HG03135 (cell line): ENCODE measurements at regions not wholly inside any gene's neighbourhood (a gene's known extent, or its start where the extent isn't known, plus 50 kb on each side); places are given as distances from the start of the nearest gene placed in this dataset.

ENCODE experiments used
- ATAC-seq: cut with Tn5 transposase; IDR thresholded peaks from one replicate; pipeline ENCODE4 v1.9.1; 2021; ENCODE audit warnings: mild to moderate bottlenecking, moderate library complexity; ENCODE audit not compliant: unreplicated experiment

DNA sequence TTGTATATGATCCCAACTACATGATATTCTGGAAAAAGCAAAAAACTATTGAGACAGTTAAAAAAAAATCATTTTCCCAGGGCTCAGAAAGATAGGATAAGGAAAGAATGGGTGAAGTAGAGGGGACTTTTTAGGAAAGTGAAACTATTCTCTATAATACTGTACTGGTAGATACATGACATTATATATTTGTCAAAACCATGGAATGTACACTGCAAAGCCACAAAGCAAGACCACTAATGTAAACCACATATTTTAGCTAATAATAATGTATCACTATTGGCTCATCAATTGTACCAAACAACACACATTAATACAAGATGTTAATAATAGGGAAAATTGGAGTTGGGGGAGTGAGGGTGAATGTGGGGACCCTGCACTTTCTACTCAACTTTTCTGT, 182.6 kb downstream of the EFNB2 start:
- no peak for ATAC-seq

DNA sequence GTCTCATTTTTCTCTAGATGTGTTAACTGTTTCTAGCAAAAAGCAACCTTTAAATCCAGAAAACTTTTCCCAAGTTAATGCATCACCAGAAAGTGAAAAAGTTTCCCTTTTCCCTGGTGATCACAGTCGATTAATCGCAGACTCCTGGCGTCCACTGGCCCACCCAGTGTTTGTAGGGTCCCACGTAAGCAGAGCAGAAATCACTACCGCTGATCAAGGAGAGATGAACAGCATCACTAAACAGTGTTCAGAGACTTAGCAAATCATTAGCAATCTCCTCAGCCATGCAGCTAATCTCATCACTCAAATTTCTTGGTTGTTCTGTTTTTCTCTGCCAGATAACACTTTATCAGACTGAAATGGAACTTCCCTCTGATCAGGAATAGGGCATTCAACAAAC, 184.2 kb downstream of the EFNB2 start:
- ATAC-seq = no peak

GRCh38 chr13:106350208-106350607, 185.3 kb downstream of the EFNB2 start:
- ATAC-seq = no peak

DNA sequence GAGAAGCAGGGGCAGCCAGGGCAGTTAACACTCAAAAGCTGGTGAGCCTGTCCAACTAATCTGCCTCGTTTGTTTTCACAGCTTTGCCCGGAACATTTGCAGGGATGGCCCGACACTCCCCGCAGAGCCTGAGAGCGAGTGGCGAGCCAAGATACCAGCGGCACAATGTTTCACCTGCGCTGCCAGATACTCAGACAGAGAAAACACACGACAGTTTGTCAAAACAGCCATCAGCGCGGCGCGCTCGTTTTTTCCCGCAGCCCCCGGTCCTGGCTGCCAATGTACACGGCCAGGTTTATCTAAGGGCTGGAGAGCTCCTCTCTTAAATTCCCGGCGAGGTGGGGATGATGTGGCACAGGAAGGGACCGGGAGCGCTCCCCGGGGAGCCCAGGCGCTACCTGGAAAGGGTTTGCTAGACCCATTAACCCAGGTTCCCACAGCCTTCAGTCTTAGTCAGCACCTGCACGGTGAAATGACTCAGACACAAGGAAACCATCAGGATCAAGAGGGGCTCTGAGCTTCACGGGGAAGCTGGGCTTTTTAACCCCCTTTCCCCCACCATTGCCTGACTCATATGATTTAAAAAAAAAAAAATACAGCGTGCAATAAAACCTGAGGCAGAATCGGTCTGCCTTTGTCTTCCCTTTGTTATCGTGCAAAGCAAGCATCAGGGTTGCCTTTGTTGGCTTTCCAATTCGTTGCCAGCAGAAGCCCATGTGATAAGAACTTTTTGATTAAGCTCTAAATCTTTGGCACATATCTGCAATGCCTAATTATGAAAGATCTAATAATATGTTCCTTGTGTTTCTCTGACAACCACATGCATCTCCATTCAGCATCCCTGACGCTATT, 186.2 kb downstream of the EFNB2 start:
- ATAC-seq = no peak

GRCh38 chr13:106348075-106348840, 187.2 kb downstream of the EFNB2 start:
- ATAC-seq = no peak

DNA sequence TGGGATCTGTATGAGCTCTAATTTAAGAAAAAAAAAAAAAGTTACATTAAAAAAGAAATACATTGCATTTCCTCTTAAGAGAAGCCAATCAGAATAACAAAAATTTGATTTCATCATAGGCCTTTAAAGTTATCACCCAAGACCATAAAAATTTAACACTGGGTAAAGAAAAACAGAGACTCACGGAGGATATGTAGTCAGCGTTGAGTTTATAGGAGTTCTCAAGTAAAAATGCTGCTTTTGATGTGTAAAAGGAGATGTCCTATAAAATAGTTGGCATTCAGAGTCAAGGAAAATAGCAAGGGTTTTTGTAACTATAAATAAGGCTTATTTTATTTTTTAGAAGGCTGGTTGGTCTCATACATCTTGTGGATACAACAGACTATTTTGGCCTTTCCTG, 191.1 kb downstream of the EFNB2 start:
- no peak for ATAC-seq

- no peak for ATAC-seq
These were observed 191.6 kb downstream of the EFNB2 start for GRCh38 chr13:106343836-106344235.

DNA sequence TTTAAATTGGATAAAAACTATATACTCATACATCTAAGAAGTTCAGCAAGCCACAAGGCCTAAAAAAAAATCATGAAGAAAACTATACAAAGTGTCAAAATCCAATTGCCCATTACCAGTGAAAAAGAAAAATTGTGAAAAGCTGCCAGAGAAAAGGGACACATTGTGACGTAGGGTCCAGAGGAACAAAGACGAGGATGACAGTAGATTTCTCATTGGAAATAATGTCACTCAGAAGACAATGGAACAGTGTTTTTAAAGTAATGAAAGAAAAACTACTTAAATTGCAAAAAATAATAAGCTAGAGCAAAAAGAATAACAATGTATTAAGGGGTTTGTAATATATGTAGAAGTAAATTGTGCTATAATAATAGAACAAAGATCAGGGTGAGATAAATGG, 195.2 kb downstream of the EFNB2 start:
- no peak for ATAC-seq

- no peak for ATAC-seq
These were observed 198.2 kb downstream of the EFNB2 start for GRCh38 chr13:106337096-106337850.

- ATAC-seq = no peak
These were observed 198.8 kb downstream of the EFNB2 start for GRCh38 chr13:106336668-106337067.

- no peak for ATAC-seq
These were observed 202.8 kb downstream of the EFNB2 start for GRCh38 chr13:106332621-106333020.

GRCh38 chr13:106331116-106331515, 204.3 kb downstream of the EFNB2 start:
- no peak for ATAC-seq

DNA sequence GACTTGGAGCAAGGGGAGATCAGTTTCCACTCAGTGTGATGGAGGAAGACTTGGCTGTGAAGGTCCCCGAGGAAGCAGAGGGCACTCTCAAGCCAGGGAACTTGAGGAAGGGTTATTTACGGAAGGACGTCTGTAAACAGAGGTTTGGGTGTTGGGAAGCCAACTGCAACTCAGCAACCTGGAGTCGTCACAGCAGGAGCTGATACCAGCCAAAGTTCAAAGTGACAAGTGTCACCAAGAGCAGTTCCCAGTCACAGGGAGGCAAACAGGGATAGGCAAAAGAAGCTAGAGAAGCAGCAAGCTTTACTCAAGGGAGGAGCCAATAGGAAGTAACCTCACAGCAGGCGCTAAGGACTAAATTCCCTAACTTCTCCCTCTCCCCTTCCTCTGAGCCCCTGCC, 205.5 kb downstream of the EFNB2 start:
- ATAC-seq = no peak

DNA sequence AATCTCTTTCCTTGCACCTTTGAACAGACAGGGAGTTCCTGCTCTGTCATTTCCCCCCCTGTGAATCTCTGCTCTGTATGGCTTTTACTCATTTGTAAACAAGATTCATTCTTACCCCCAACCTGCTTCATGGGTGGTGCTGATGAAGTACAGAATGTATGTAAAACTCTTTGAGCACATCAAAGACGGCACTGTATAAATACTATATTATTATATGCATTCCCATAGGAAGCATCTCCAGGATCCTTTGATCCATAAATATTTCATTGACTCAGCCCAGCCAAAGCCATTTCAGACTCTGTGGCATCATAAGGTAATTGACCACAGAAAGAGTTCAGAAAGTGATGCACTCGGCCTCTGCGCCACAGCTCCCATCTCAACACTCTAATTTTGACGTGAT, 208.7 kb downstream of the EFNB2 start:
- ATAC-seq = no peak

DNA sequence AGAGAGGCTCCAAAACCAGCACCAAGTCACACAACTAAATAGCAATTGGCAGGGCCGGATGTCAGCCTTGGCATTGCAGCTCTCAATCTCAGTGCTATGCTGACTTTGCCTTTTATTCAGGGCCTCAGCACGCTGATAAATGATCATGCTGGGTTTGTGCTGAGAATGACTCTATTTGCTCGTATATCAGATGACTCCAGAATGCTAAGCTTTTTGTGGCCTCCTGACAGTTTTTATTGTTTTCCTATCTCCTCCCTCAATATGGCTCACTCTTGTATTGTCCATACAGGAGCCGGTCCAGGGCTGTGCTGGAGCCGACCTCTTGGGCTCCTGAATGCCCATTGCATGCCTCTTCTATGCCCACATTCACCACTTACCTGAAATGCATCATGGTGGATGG, 211.0 kb downstream of the EFNB2 start:
- no peak for ATAC-seq

DNA sequence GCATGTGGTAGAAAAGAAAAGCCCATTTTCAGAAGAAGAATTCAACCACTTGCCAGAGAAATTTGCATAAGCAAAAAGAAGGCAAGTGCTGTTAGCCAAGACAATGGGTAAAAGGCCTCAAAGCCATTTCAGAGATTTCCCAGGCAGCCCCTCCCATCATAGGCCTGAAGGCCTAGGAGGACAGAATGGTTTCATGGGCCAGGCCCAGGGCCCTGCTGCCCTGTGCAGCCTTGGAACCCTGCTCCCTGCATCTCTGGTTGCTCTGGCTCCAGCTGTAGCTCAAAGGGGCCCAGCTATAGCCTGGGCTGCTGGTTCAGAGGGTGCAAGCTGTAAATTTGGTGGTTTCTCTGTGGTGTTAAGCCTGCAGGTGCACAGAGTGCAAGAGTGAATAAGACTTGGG, 212.8 kb downstream of the EFNB2 start:
- ATAC-seq = no peak

- no peak for ATAC-seq
These were observed 216.5 kb downstream of the EFNB2 start for GRCh38 chr13:106318941-106319411.

- no peak for ATAC-seq
These were observed 221.0 kb downstream of the EFNB2 start for GRCh38 chr13:106314417-106314816.

DNA sequence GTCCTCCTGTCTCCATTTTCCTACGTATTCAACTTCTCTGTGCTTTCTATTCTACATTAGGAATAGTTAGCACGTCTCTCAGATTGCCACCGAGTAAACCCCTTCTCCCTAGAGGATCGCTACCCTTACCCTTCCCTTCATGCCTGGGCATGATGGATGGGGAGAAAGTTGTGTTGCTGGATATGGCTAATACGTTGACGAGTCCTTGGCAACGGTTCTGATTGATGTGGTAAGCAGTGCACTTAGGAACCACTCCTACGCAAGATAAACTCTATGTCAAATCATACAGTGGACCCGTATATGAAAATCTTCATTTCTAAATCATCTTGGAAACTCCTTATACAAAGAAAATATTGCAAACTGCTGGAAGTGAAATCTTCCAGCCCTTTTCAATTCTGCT, 224.5 kb downstream of the EFNB2 start:
- no peak for ATAC-seq

GRCh38 chr13:106310291-106310865, 225.1 kb downstream of the EFNB2 start:
- no peak for ATAC-seq

GRCh38 chr13:106306748-106307277, 228.6 kb downstream of the EFNB2 start:
- no peak for ATAC-seq
